Activated CD8-positive, alpha-beta T cell treated with anti-CD3 and anti-CD28 coated beads for 36 hours (primary cell): ENCODE measurements at regions not wholly inside any gene's neighbourhood (a gene's known extent, or its start where the extent isn't known, plus 50 kb on each side); places are given as distances from the start of the nearest gene placed in this dataset.
"Not testable (repeated sequence)": the region's sequence is repeated elsewhere in the genome, so short reads cannot be mapped to it uniquely, and the experiment has no call there.

ENCODE experiments used
- ATAC-seq: fragments of 200-7000 bp; cut with Tn5 transposase; one replicate; pipeline ENCODE4 v1.10.0; 2021; ENCODE audit warnings: mild to moderate bottlenecking, moderate library complexity
- CTCF ChIA-PET: fragments of 350-600 bp; sonication (Branson Sonifier 250); formaldehyde crosslinking; loops from one replicate; lab custom pipeline; 2021; ENCODE audit warnings: antibody characterized with exemption; lab: Charles Lee
- POLR2A ChIA-PET: fragments of 350-600 bp; sonication (Branson Sonifier 250); formaldehyde crosslinking; loops from one replicate; lab custom pipeline; 2021; ENCODE audit warnings: antibody characterized with exemption; lab: Charles Lee
- DNase-seq: peaks from one replicate; pipeline ENCODE4 v3.0.0-alpha.2; 2020
- H3K27ac Mint-ChIP-seq: one replicate; pipeline ENCODE4 v1.8.0; 2021; ENCODE audit warnings: mild to moderate bottlenecking, mixed read lengths
- H3K27me3 Mint-ChIP-seq: one replicate; pipeline ENCODE4 v1.8.0; 2021; ENCODE audit warnings: mixed read lengths
- H3K36me3 Mint-ChIP-seq: one replicate; pipeline ENCODE4 v1.8.0; 2021; ENCODE audit warnings: low read depth, mixed read lengths
- H3K4me1 Mint-ChIP-seq: one replicate; pipeline ENCODE4 v1.8.0; 2021; ENCODE audit warnings: low read depth, mixed read lengths
- H3K4me3 Mint-ChIP-seq: one replicate; pipeline ENCODE4 v1.8.0; 2021; ENCODE audit warnings: mild to moderate bottlenecking, moderate library complexity, mixed read lengths
- H3K9me3 Mint-ChIP-seq: one replicate; pipeline ENCODE4 v1.8.0; 2021; ENCODE audit warnings: mixed read lengths
- CTCF ChIP-seq: fragments of 200-600 bp; IDR thresholded peaks from one replicate; pipeline ENCODE4 v1.8.0; 2022; ENCODE audit warnings: antibody characterized with exemption, mild to moderate bottlenecking
- intact Hi-C: fragments of 100-400 bp; cut with micrococcal nuclease; formaldehyde crosslinking; loops from one replicate; pipeline ENCODE4 v1.10.0; 2022

- intact Hi-C loops = no loop called here
- Mint-ChIP-seq H3K27me3 (no peaks in the 10 kb centered on the region), H3K27ac (no peak overlapping the region), H3K36me3 (no peaks in the 10 kb centered on the region), H3K4me3 (no peak overlapping the region), H3K4me1 (no peaks in the 10 kb centered on the region), H3K9me3 (no peaks in the 10 kb centered on the region)
- ATAC-seq (no peak), DNase-seq (no peak)
- TF ChIP-seq CTCF = no peak
- POLR2A ChIA-PET = no interaction called here
- CTCF ChIA-PET = no interaction called here
These were observed 534.8 kb upstream of the HTR2C start for GRCh38 chrX:114049063-114049462.

DNA sequence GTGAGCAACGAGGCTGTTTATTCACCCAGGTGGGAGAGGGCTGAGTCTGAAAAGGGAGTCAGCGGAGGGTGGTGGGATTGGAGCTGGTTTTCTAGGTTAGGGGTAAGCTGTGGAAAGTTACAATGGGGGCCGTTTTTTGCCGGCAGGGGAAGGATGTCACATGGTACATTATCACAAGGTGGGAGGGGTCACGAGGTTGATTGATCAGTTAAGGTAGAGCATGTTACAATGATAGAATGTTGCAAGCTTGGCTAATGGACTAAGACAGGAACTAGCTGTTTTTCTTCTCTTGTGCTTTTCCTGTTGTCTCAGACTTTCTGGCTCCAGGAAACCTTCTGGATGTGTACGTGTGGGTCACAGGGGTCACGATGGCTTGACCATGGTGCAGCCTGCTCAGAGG, 536.3 kb upstream of the HTR2C start:
- Mint-ChIP-seq H3K4me1 (no peaks in the 10 kb centered on the region), H3K9me3 (no peaks in the 10 kb centered on the region), H3K27me3 (no peaks in the 10 kb centered on the region), H3K4me3 (no peak overlapping the region), H3K36me3 (no peaks in the 10 kb centered on the region), H3K27ac (no peak overlapping the region)
- TF ChIP-seq CTCF = no peak
- ATAC-seq (no peak), DNase-seq (no peak)
- ChIA-PET POLR2A (no interaction called here), CTCF (no interaction called here)
- intact Hi-C loops = no loop called here

GRCh38 chrX:114046695-114047279, 537.1 kb upstream of the HTR2C start:
- no peak for DNase-seq
- TF ChIP-seq CTCF = no peak
- H3K27me3 Mint-ChIP-seq = no peaks in the 10 kb centered on the region
- ChIA-PET POLR2A (no interaction called here), CTCF (no interaction called here)
- no peak overlapping the region for H3K4me3 Mint-ChIP-seq
- H3K9me3 Mint-ChIP-seq = no peaks in the 10 kb centered on the region
- H3K4me1 Mint-ChIP-seq = no peaks in the 10 kb centered on the region
- no peak overlapping the region for H3K27ac Mint-ChIP-seq
- H3K36me3 Mint-ChIP-seq = no peaks in the 10 kb centered on the region
- ATAC-seq = no peak
- intact Hi-C loops = no loop called here

GRCh38 chrX:114041470-114041869, 542.4 kb upstream of the HTR2C start:
- POLR2A ChIA-PET, H3K9me3 Mint-ChIP-seq, DNase-seq, intact Hi-C loops, CTCF ChIA-PET, H3K4me1 Mint-ChIP-seq, H3K27me3 Mint-ChIP-seq, ATAC-seq, H3K27ac Mint-ChIP-seq, H3K4me3 Mint-ChIP-seq, H3K36me3 Mint-ChIP-seq: not testable (repeated sequence)

DNA sequence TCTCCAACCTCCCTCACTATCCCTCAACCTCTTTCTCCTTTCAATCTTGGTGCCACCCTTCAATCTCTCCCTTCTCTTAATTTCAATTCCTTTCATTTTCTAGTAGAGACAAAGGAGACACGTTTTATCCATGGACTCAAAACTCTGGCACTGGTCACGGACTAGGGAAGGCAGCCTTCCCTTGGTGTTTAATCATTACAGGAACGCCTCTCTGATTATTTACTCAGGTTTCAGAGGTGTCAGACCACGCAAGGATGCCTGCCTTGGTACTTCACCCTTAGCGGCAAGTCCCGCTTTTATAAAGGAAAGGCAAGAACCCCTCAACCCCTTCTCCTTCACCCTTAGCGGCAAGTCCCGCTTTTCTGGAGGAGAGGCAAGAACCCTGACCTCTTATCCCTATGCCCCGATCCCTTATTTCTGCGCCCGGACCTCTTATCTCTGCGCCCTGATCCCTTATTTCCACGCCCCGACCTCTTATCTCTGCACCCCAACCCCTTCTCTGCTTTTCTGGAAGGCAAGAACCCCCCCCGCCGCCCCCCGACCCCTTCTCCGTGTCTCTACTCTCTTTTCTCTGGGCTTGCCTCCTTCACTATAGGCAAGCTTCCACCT, 543.1 kb upstream of the HTR2C start:
- H3K36me3 Mint-ChIP-seq, POLR2A ChIA-PET, H3K4me3 Mint-ChIP-seq, H3K27ac Mint-ChIP-seq, CTCF ChIA-PET, H3K4me1 Mint-ChIP-seq, H3K27me3 Mint-ChIP-seq, intact Hi-C loops, ATAC-seq, DNase-seq, H3K9me3 Mint-ChIP-seq: not testable (repeated sequence)

DNA sequence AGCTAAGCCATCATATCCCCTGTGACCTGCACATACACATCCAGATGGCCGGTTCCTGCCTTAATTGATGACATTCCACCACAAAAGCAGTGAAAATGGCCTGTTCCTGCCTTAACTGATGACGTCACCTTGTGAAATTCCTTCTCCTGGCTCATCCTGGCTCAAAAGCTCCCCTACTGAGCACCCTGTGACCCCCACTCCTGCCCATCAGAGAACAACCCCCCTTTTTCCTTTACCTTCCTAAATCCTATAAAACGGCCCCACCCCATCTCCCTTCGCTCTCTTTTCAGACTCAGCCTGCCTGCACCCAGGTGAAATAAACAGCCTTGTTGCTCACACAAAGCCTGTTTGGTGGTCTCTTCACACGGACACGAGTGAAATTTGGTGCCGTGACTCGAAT, 543.8 kb upstream of the HTR2C start:
- H3K4me3 Mint-ChIP-seq, H3K4me1 Mint-ChIP-seq, DNase-seq, H3K9me3 Mint-ChIP-seq, H3K27me3 Mint-ChIP-seq, intact Hi-C loops, ATAC-seq, CTCF ChIA-PET, H3K36me3 Mint-ChIP-seq, POLR2A ChIA-PET, H3K27ac Mint-ChIP-seq: not testable (repeated sequence)
